Adrenal gland (tissue), 5 donors: ENCODE measurements at regions not wholly inside any gene's neighbourhood (a gene's known extent, or its start where the extent isn't known, plus 50 kb on each side); places are given as distances from the start of the nearest gene placed in this dataset.

Experiments used
- POLR2A ChIP-seq, 2 donors: fragments of 450-650 bp; IDR thresholded peaks; one replicate each; pipeline ENCODE4 v1.6.1; 2017; ENCODE audit warnings: antibody characterized with exemption in 2 of 2, mild to moderate bottlenecking in 2 of 2, moderate library complexity in 1 of 2
- TF ChIP-seq, protein P1 (sequence below), 6 experiments: fragments of 450-650 bp in 4 of 6; fragments of 200-600 bp in 2 of 6; sonication (generic) in 1 of 6; IDR thresholded peaks; 1 replicate in 5 of 6; 2 replicates in 1 of 6; pipeline versions ENCODE4 v1.5.1 to v1.8.0; 2016 to 2021; ENCODE audit warnings: antibody characterized with exemption in 6 of 6, mild to moderate bottlenecking in 2 of 6, moderate library complexity in 1 of 6
- donor health status: DM: no; HTN: no; CAD: no.

DNA sequence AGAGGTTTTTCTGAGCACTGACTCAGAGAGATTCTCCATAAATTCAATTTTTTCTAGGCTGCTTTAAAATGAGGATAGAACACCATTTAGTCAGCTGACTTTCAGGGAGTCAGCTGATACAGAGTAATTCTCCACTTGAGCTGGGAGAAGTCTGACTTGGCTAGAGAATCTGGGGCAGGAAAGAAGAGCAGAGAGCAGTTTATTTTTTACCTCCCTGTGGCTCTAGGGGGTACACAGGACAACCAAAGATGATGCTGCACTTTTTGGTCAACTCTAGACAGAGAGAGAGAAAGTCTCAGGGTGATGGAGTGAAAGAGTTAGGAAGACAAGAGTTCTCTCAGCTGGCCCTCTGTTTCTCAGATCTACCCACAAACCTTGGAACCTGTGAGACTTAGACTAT is 67.3 kb upstream of the EED start:
- TF ChIP-seq, protein P1, sequence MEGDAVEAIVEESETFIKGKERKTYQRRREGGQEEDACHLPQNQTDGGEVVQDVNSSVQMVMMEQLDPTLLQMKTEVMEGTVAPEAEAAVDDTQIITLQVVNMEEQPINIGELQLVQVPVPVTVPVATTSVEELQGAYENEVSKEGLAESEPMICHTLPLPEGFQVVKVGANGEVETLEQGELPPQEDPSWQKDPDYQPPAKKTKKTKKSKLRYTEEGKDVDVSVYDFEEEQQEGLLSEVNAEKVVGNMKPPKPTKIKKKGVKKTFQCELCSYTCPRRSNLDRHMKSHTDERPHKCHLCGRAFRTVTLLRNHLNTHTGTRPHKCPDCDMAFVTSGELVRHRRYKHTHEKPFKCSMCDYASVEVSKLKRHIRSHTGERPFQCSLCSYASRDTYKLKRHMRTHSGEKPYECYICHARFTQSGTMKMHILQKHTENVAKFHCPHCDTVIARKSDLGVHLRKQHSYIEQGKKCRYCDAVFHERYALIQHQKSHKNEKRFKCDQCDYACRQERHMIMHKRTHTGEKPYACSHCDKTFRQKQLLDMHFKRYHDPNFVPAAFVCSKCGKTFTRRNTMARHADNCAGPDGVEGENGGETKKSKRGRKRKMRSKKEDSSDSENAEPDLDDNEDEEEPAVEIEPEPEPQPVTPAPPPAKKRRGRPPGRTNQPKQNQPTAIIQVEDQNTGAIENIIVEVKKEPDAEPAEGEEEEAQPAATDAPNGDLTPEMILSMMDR (IDR thresholded peaks at IDR 0.05) = no peak
- TF ChIP-seq POLR2A (IDR thresholded peaks at IDR 0.05) = no peak
